Kidney capillary endothelial cell (primary cell): ENCODE measurements at regions not wholly inside any gene's neighbourhood (a gene's known extent, or its start where the extent isn't known, plus 50 kb on each side); places are given as distances from the start of the nearest gene placed in this dataset.

Experiments
- DNase-seq: peaks from one replicate; pipeline ENCODE4 v3.0.0-alpha.2; 2018; ENCODE audit warnings: low spot score

GRCh38 chr9:119020730-119021333 lies 348.4 kb downstream of the BRINP1 start:
- no peak for DNase-seq

GRCh38 chr9:119026120-119026519 lies 343.1 kb downstream of the BRINP1 start:
- no peak for DNase-seq

GRCh38 chr9:119027901-119028699 lies 341.1 kb downstream of the BRINP1 start:
- DNase-seq = no peak

- no peak for DNase-seq
Measured at GRCh38 chr9:119029886-119030285, 339.3 kb downstream of the BRINP1 start.

- no peak for DNase-seq
Measured at GRCh38 chr9:119033596-119033995, 335.6 kb downstream of the BRINP1 start.

- DNase-seq = no peak
Measured at GRCh38 chr9:119036969-119037368, 332.3 kb downstream of the BRINP1 start.

GRCh38 chr9:119043996-119044395 lies 325.2 kb downstream of the BRINP1 start:
- no peak for DNase-seq

GRCh38 chr9:119044806-119045205 lies 324.4 kb downstream of the BRINP1 start:
- DNase-seq = no peak

- DNase-seq = no peak
Measured at GRCh38 chr9:119047513-119048307, 321.5 kb downstream of the BRINP1 start.

GRCh38 chr9:119050281-119050680 lies 319.0 kb downstream of the BRINP1 start:
- no peak for DNase-seq

- no peak for DNase-seq
Measured at GRCh38 chr9:119052339-119053030, 316.8 kb downstream of the BRINP1 start.

GRCh38 chr9:119053070-119053469 lies 316.2 kb downstream of the BRINP1 start:
- no peak for DNase-seq

GRCh38 chr9:119060629-119061385 lies 308.4 kb downstream of the BRINP1 start:
- no peak for DNase-seq

- no peak for DNase-seq
Measured at GRCh38 chr9:119071636-119072035, 297.6 kb downstream of the BRINP1 start.

GRCh38 chr9:119074017-119074416 lies 295.2 kb downstream of the BRINP1 start:
- no peak for DNase-seq

GRCh38 chr9:119078015-119078414 lies 291.2 kb downstream of the BRINP1 start:
- no peak for DNase-seq

GRCh38 chr9:119083673-119084072 lies 285.6 kb downstream of the BRINP1 start:
- DNase-seq = no peak

GRCh38 chr9:119086590-119086989 lies 282.6 kb downstream of the BRINP1 start:
- no peak for DNase-seq

- no peak for DNase-seq
Measured at GRCh38 chr9:119088002-119088547, 281.2 kb downstream of the BRINP1 start.

- DNase-seq = no peak
Measured at GRCh38 chr9:119091074-119091473, 278.2 kb downstream of the BRINP1 start.

- DNase-seq = no peak
Measured at GRCh38 chr9:119092125-119092524, 277.1 kb downstream of the BRINP1 start.
